VCaP (cell line): ENCODE measurements at regions not wholly inside any gene's neighbourhood (a gene's known extent, or its start where the extent isn't known, plus 50 kb on each side); places are given as distances from the start of the nearest gene placed in this dataset.

ENCODE experiments used
- H3K27ac ChIP-seq: fragments of 450-650 bp; 2 replicates; pipeline ENCODE4 v1.5.1; 2017
- TF ChIP-seq, protein P1 (sequence below): fragments of 450-650 bp; conservative IDR thresholded peaks from 2 replicates; pipeline ENCODE4 v1.5.1; 2017; ENCODE audit warnings: mild to moderate bottlenecking, moderate library complexity

GRCh38 chr3:13178107-13178506 lies 104.9 kb upstream of the IQSEC1 start:
- no peak overlapping the region for H3K27ac ChIP-seq
- TF ChIP-seq, protein P1, sequence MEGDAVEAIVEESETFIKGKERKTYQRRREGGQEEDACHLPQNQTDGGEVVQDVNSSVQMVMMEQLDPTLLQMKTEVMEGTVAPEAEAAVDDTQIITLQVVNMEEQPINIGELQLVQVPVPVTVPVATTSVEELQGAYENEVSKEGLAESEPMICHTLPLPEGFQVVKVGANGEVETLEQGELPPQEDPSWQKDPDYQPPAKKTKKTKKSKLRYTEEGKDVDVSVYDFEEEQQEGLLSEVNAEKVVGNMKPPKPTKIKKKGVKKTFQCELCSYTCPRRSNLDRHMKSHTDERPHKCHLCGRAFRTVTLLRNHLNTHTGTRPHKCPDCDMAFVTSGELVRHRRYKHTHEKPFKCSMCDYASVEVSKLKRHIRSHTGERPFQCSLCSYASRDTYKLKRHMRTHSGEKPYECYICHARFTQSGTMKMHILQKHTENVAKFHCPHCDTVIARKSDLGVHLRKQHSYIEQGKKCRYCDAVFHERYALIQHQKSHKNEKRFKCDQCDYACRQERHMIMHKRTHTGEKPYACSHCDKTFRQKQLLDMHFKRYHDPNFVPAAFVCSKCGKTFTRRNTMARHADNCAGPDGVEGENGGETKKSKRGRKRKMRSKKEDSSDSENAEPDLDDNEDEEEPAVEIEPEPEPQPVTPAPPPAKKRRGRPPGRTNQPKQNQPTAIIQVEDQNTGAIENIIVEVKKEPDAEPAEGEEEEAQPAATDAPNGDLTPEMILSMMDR = no peak

DNA sequence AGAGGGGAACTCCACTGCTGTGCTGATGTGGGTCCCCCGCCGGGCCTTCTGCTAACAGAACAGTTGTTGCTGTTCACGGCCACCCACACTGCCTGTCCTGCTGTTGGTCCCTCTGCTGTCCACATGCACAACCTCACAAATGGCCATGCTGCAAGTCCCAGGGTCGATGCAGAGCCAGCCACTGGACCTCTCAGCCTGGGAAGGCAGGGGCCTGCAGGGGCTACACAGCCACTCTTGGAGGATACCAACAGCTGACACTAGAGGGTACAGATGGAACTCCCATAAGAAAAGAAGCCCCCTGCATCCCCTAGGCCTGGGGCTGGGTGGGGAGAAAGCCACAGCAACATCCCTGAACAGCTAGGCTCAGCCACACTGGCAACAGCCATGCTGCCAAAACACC lies 104.4 kb upstream of the IQSEC1 start:
- H3K27ac ChIP-seq = no peak overlapping the region
- TF ChIP-seq, protein P1 = no peak

DNA sequence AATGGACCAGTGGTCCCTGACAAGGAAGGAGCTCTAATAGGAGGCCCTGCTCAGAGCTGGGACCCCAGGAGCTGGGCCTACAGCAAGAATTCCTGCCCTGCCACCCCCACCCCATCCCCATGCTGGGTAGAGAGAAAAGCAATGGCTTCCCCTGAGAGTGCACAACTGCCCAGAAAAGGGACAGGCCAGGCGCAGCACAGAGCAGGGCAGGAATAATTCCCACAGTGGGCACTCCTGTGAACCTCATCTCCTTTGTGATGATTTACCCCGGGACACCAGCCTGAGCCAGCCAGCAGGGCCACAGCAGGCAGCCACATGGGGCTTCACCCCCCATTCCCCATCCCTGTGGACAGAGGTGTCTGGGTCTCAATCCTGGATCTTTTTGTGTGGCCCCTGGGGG lies 104.0 kb upstream of the IQSEC1 start:
- H3K27ac ChIP-seq = no peak overlapping the region
- TF ChIP-seq, protein P1 = no peak

DNA sequence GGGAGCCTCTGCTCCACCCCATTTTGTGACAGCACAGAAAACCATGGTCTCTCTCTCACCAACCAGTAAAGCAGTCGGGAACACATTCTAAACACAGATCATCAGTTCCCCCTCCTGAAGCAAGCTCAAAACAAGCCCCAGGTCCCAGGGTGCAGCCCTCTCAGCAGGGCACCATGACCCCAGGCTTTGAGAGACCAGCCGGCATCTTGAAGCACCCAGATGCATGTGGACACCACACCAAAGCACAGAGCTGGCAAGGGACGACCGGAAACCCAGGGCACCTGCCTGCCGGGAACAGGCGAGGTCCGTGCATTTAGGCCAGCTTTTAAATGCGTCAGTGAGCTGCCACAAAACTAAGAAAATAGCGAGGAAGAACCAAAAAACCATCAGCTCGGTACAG lies 103.2 kb upstream of the IQSEC1 start:
- no peak overlapping the region for H3K27ac ChIP-seq
- TF ChIP-seq, protein P1 = no peak

GRCh38 chr3:13174803-13175135 lies 101.5 kb upstream of the IQSEC1 start:
- no peak overlapping the region for H3K27ac ChIP-seq
- TF ChIP-seq, protein P1 = no peak

- TF ChIP-seq, protein P1 = no peak
- no peak overlapping the region for H3K27ac ChIP-seq
These were observed 101.0 kb upstream of the IQSEC1 start for GRCh38 chr3:13174011-13174802.

DNA sequence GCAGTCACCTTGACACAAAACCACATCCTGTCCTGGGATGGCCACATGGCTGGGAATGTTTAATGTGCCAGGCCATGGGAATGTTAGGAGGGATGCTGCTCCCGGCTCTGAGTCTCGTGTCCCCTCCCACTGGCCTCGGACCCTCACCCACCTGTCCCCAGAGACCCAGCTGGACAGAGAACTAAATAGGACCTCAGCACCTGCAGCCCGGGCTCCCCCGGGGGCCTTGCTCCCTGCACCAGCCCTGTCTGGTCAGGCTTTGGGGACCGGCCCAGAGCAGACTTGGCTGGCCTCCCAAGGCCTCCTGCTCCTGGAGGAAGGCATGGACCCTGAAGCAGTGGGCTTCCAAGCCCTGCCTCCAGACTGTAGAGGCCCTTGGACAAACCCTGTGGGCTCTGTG lies 100.0 kb upstream of the IQSEC1 start:
- TF ChIP-seq, protein P1 = no peak
- H3K27ac ChIP-seq = no peak overlapping the region
